ENCODE measurements at regions not wholly inside any gene's neighbourhood (a gene's known extent, or its start where the extent isn't known, plus 50 kb on each side); places are given as distances from the start of the nearest gene placed in this dataset.

DNA sequence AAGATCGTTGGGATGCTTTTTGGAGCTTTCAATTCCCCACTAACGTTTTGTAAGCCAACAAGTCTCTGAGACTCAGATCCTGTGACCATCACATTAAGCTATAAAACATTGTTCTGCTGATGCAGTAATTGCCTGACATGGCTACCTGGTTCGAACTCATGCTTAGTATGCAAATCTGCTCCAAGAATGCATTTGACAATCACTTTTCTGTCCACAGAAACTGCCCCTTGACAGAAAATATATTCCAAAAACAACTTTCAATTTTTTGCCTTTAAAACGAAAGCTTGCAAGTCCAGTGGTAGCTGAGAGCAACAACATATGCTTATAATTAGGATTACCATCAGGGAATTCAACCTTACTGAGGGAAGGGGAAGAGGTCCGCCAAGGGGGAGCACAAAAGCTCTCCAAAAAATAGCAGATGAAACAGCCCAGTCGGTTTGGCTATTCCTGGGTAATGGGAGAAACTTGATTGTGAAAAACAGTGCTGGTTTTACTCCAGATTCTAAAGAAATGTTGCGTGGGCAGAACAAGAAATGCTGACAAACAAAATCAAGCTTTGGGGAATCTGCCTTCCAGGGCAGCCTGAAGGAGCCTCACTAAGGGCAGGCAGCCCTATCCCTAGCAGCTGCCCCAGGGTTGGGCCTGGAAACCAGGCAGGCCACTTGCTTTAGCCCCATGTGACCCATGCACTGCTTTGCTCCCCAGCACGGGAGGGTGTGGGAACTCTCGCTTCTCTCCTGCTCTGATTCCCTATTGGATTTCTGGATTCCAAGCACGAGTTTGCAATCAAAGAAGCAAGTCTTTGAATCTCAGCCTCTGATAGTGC is 160.7 kb upstream of the LDB2 start:
- no peaks in the 10 kb centered on the region for H3K36me3 Mint-ChIP-seq
- H3K4me1 Mint-ChIP-seq: peaks cover 0 to 1% (median 0%) of the 10 kb centered on the region in 3 donors
- no peak overlapping the region for H3K4me3 Mint-ChIP-seq
- H3K9me3 Mint-ChIP-seq: peaks cover 1 to 4% (median 3%) of the 10 kb centered on the region in 3 donors
- no peaks in the 10 kb centered on the region for H3K27me3 Mint-ChIP-seq
- no peak overlapping the region for H3K27ac Mint-ChIP-seq

GRCh38 chr4:17058536-17058915 is 160.1 kb upstream of the LDB2 start:
- H3K27ac Mint-ChIP-seq: no peak overlapping the region
- no peak overlapping the region for H3K4me3 Mint-ChIP-seq
- peaks cover 2 to 4% (median 3%) of the 10 kb centered on the region in 3 donors for H3K9me3 Mint-ChIP-seq
- H3K27me3 Mint-ChIP-seq: no peaks in the 10 kb centered on the region
- H3K36me3 Mint-ChIP-seq: no peaks in the 10 kb centered on the region
- H3K4me1 Mint-ChIP-seq: peaks cover 0 to 1% (median 0%) of the 10 kb centered on the region in 3 donors

GRCh38 chr4:17057035-17057434 is 158.6 kb upstream of the LDB2 start:
- no peak overlapping the region for H3K27ac Mint-ChIP-seq
- peaks cover 0 to 1% (median 0%) of the 10 kb centered on the region in 3 donors for H3K4me1 Mint-ChIP-seq
- no peaks in the 10 kb centered on the region for H3K27me3 Mint-ChIP-seq
- H3K9me3 Mint-ChIP-seq: peaks cover 6 to 7% (median 7%) of the 10 kb centered on the region in 3 donors
- H3K4me3 Mint-ChIP-seq: no peak overlapping the region
- no peaks in the 10 kb centered on the region for H3K36me3 Mint-ChIP-seq

DNA sequence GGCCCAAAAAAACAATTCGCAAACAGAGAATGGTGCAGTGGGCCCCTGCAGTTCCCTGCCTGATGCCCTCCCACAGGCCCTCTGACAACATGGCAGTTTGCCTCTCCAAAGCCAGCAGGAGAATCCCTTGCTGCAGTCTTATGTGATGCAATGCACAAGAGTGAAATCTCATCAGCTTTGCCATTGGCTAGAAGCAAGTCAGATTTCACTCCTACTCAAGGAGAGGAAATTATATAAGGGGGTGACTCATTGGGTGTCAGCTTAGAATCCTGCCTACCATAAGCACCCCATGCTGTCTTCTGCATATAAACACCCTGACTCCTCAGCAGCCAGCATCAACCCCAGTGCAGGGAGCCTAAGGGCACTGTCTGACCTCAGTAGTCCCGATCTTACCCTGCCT is 157.3 kb upstream of the LDB2 start:
- Mint-ChIP-seq H3K27me3 (no peaks in the 10 kb centered on the region), H3K27ac (no peak overlapping the region), H3K36me3 (no peaks in the 10 kb centered on the region), H3K4me3 (no peak overlapping the region), H3K9me3 (peaks cover 4 to 8% (median 6%) of the 10 kb centered on the region in 3 donors), H3K4me1 (peaks cover 0 to 1% (median 0%) of the 10 kb centered on the region in 3 donors)

- no peaks in the 10 kb centered on the region for H3K27me3 Mint-ChIP-seq
- no peaks in the 10 kb centered on the region for H3K36me3 Mint-ChIP-seq
- H3K27ac Mint-ChIP-seq: no peak overlapping the region
- H3K9me3 Mint-ChIP-seq: peaks cover 4 to 12% (median 5%) of the 10 kb centered on the region in 3 donors
- no peak overlapping the region for H3K4me3 Mint-ChIP-seq
- H3K4me1 Mint-ChIP-seq: no peaks in the 10 kb centered on the region
These were observed 147.4 kb upstream of the LDB2 start for GRCh38 chr4:17045866-17046265.

- Mint-ChIP-seq H3K36me3 (no peaks in the 10 kb centered on the region), H3K9me3 (peaks cover 0 to 5% (median 3%) of the 10 kb centered on the region in 3 donors), H3K4me3 (no peak overlapping the region), H3K4me1 (no peaks in the 10 kb centered on the region), H3K27me3 (no peaks in the 10 kb centered on the region), H3K27ac (no peak overlapping the region)
These were observed 140.2 kb upstream of the LDB2 start for GRCh38 chr4:17038510-17039176.

- H3K27ac Mint-ChIP-seq: no peak overlapping the region
- H3K36me3 Mint-ChIP-seq: peaks cover 2% of the 10 kb centered on the region
- no peaks in the 10 kb centered on the region for H3K27me3 Mint-ChIP-seq
- H3K9me3 Mint-ChIP-seq: peaks cover 2 to 6% (median 3%) of the 10 kb centered on the region in 3 donors
- no peak overlapping the region for H3K4me3 Mint-ChIP-seq
- no peaks in the 10 kb centered on the region for H3K4me1 Mint-ChIP-seq
These were observed 135.3 kb upstream of the LDB2 start for GRCh38 chr4:17033768-17034181.

- Mint-ChIP-seq H3K4me1 (no peaks in the 10 kb centered on the region), H3K27ac (no peak overlapping the region), H3K9me3 (peaks cover 3 to 6% (median 5%) of the 10 kb centered on the region in 3 donors), H3K27me3 (no peaks in the 10 kb centered on the region), H3K36me3 (peaks cover 2% of the 10 kb centered on the region), H3K4me3 (no peak overlapping the region)
These were observed 134.8 kb upstream of the LDB2 start for GRCh38 chr4:17033025-17033767.

GRCh38 chr4:17030543-17030942 is 132.1 kb upstream of the LDB2 start:
- Mint-ChIP-seq H3K9me3 (peaks cover 2 to 6% (median 5%) of the 10 kb centered on the region in 3 donors), H3K4me3 (no peak overlapping the region), H3K36me3 (peaks cover 2% of the 10 kb centered on the region), H3K27ac (no peak overlapping the region), H3K27me3 (no peaks in the 10 kb centered on the region), H3K4me1 (peaks cover 0 to 2% (median 0%) of the 10 kb centered on the region in 3 donors)

GRCh38 chr4:17029964-17030363 is 131.5 kb upstream of the LDB2 start:
- Mint-ChIP-seq H3K27ac (no peak overlapping the region), H3K4me3 (no peak overlapping the region), H3K36me3 (peaks cover 2% of the 10 kb centered on the region), H3K27me3 (no peaks in the 10 kb centered on the region), H3K9me3 (peaks cover 1 to 6% (median 5%) of the 10 kb centered on the region in 3 donors), H3K4me1 (peaks cover 0 to 2% (median 0%) of the 10 kb centered on the region in 3 donors)

DNA sequence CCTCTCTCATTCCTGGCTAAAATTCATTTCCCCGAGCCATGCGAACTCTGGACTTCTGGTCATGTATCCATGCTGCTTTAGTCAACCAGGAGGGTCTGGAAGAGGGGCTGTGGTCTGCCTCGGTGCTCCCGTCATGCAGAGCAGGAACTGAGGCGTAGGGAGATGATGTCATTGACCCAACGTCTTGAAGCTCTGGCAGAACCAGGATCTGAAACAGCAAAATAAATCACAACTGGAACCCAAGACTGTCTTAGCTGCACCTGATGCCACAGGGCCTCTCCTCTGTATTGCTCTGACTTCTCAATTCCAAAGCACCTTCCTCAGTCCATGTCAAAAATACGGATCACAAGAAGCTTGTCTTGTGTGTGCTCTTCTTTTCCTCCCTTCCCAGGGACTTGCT is 131.0 kb upstream of the LDB2 start:
- H3K4me3 Mint-ChIP-seq: peak overlapping the region in 1 of 4 donors; percentile 34
- no peaks in the 10 kb centered on the region for H3K27me3 Mint-ChIP-seq
- peaks cover 0 to 2% (median 0%) of the 10 kb centered on the region in 3 donors for H3K4me1 Mint-ChIP-seq
- peaks cover 2% of the 10 kb centered on the region for H3K36me3 Mint-ChIP-seq
- H3K27ac Mint-ChIP-seq: no peak overlapping the region
- H3K9me3 Mint-ChIP-seq: peaks cover 0 to 6% (median 5%) of the 10 kb centered on the region in 3 donors

DNA sequence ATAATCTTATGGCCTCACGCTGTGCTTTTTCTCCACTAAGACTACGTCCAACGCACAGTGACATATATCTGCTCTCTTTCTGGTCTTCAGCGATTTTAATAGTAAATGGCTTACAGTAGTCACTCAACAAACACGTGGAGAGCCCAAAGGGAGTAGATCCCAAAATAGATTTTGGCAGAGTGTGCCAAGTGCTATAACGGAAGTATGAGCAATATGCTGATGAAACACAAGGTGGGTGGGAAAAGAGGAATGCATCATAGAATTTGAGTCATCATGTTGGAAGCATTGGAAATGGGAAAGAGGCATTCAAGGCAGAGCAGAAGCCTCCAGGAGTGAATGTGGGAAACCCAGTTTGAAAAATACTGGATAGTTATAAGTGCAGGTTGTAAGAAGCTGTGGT is 129.1 kb upstream of the LDB2 start:
- Mint-ChIP-seq H3K27ac (no peak overlapping the region), H3K9me3 (peaks cover 2 to 6% (median 5%) of the 10 kb centered on the region in 3 donors), H3K4me3 (no peak overlapping the region), H3K36me3 (peaks cover 2% of the 10 kb centered on the region), H3K4me1 (peaks cover 0 to 2% (median 0%) of the 10 kb centered on the region in 3 donors), H3K27me3 (peaks cover 2% of the 10 kb centered on the region)

GRCh38 chr4:17024425-17024824 is 126.0 kb upstream of the LDB2 start:
- Mint-ChIP-seq H3K4me1 (peaks cover 0 to 2% (median 0%) of the 10 kb centered on the region in 3 donors), H3K27ac (no peak overlapping the region), H3K36me3 (no peaks in the 10 kb centered on the region), H3K9me3 (peaks cover 0 to 7% (median 3%) of the 10 kb centered on the region in 3 donors), H3K27me3 (peaks cover 2% of the 10 kb centered on the region), H3K4me3 (no peak overlapping the region)

- peaks cover 2% of the 10 kb centered on the region for H3K27me3 Mint-ChIP-seq
These were observed 122.5 kb upstream of the LDB2 start for GRCh38 chr4:17020901-17021300.

DNA sequence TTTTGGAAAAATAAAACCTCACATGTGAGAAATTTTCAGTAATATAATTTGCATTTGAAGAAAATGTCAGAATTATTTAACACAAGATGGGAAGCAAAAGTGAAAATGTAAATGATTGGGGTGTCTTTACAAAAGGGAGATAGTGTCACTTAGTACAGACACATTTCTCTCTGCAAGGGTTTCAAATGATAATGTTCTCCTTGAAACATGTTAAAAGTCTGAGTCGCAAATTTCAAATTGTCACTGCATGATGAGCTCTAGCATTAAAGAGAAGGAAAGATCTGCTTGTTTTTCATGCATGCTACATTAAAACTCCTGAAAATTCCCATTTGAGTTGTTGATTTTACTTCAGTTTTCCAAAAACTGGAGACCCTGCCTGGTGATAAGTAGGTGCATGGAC is 122.0 kb upstream of the LDB2 start:
- H3K4me3 Mint-ChIP-seq: no peak overlapping the region
- H3K27ac Mint-ChIP-seq: no peak overlapping the region
- H3K27me3 Mint-ChIP-seq: peaks cover 2% of the 10 kb centered on the region
- peaks cover 0 to 7% (median 0%) of the 10 kb centered on the region in 3 donors for H3K9me3 Mint-ChIP-seq
- peaks cover 0 to 2% (median 0%) of the 10 kb centered on the region in 3 donors for H3K4me1 Mint-ChIP-seq
- H3K36me3 Mint-ChIP-seq: no peaks in the 10 kb centered on the region

More at GRCh38 chr4:17020901-17021300, 122.5 kb upstream of the LDB2 start:
- peaks cover 0 to 2% (median 0%) of the 10 kb centered on the region in 3 donors for H3K4me1 Mint-ChIP-seq
- no peak overlapping the region for H3K4me3 Mint-ChIP-seq
- no peak overlapping the region for H3K27ac Mint-ChIP-seq
- H3K9me3 Mint-ChIP-seq: peaks cover 0 to 7% (median 0%) of the 10 kb centered on the region in 3 donors
- H3K36me3 Mint-ChIP-seq: no peaks in the 10 kb centered on the region

Measured in IgD-negative memory B cell (primary cell).